Duodenal mucosa (tissue), 2 donors: ENCODE measurements at regions not wholly inside any gene's neighbourhood (a gene's known extent, or its start where the extent isn't known, plus 50 kb on each side); places are given as distances from the start of the nearest gene placed in this dataset.
"Not testable (repeated sequence)": the region's sequence is repeated elsewhere in the genome, so short reads cannot be mapped to it uniquely, and the experiment has no call there.

Experiments
- H3K27ac ChIP-seq: one replicate; pipeline ENCODE4 v1.7.0; 2013; ENCODE audit warnings: low read depth, low read length
- H3K27me3 ChIP-seq, 2 donors: one replicate each; pipeline ENCODE4 v1.7.0; 2013; ENCODE audit warnings: low read length in 2 of 2, control low read depth in 1 of 2; ENCODE audit not compliant: insufficient read depth in 2 of 2, control insufficient read depth in 1 of 2
- H3K36me3 ChIP-seq, 2 donors: one replicate each; pipeline ENCODE4 v1.7.0; 2013; ENCODE audit warnings: low read length in 2 of 2, control low read depth in 1 of 2; ENCODE audit not compliant: insufficient read depth in 2 of 2, control insufficient read depth in 1 of 2
- H3K4me1 ChIP-seq, 2 donors: one replicate each; pipeline ENCODE4 v1.7.0; 2013; ENCODE audit warnings: low read length in 2 of 2, control low read depth in 1 of 2; ENCODE audit not compliant: insufficient read depth in 2 of 2, control insufficient read depth in 1 of 2
- H3K4me3 ChIP-seq, 2 donors: one replicate each; pipeline ENCODE4 v1.7.0; 2013; ENCODE audit warnings: low read length in 2 of 2, low read depth in 1 of 2
- H3K9ac ChIP-seq, 2 donors: one replicate each; pipeline ENCODE4 v1.7.0; 2013; ENCODE audit warnings: low read length in 2 of 2, low read depth in 1 of 2
- H3K9me3 ChIP-seq, 2 donors: one replicate each; pipeline ENCODE4 v1.7.0; 2013; ENCODE audit warnings: low read length in 2 of 2, control low read depth in 1 of 2; ENCODE audit not compliant: control insufficient read depth in 1 of 2

- H3K4me1 ChIP-seq = no peaks in the 10 kb centered on the region
- no peak overlapping the region for H3K9ac ChIP-seq
- H3K27me3 ChIP-seq = no peaks in the 10 kb centered on the region
- H3K4me3 ChIP-seq = no peak overlapping the region
- no peaks in the 10 kb centered on the region for H3K9me3 ChIP-seq
- H3K36me3 ChIP-seq = no peaks in the 10 kb centered on the region
- no peak overlapping the region for H3K27ac ChIP-seq
These were observed 1260.5 kb upstream of the ACVR2A start for GRCh38 chr2:146584316-146584715.

GRCh38 chr2:146579147-146579930 is 1265.5 kb upstream of the ACVR2A start:
- Histone ChIP-seq H3K36me3 (no peaks in the 10 kb centered on the region), H3K9ac (no peak overlapping the region), H3K27ac (no peak overlapping the region), H3K4me3 (no peak overlapping the region), H3K4me1 (no peaks in the 10 kb centered on the region), H3K27me3 (no peaks in the 10 kb centered on the region), H3K9me3 (no peaks in the 10 kb centered on the region)

GRCh38 chr2:146576339-146577111 is 1268.3 kb upstream of the ACVR2A start:
- H3K36me3 ChIP-seq = no peaks in the 10 kb centered on the region
- no peak overlapping the region for H3K27ac ChIP-seq
- no peak overlapping the region for H3K4me3 ChIP-seq
- H3K4me1 ChIP-seq = no peaks in the 10 kb centered on the region
- H3K9me3 ChIP-seq = no peaks in the 10 kb centered on the region
- no peaks in the 10 kb centered on the region for H3K27me3 ChIP-seq
- H3K9ac ChIP-seq = no peak overlapping the region

GRCh38 chr2:146572598-146572997 is 1272.2 kb upstream of the ACVR2A start:
- Histone ChIP-seq H3K4me3 (no peak overlapping the region), H3K36me3 (no peaks in the 10 kb centered on the region), H3K9me3 (no peaks in the 10 kb centered on the region), H3K4me1 (no peaks in the 10 kb centered on the region), H3K27me3 (no peaks in the 10 kb centered on the region), H3K9ac (no peak overlapping the region), H3K27ac (no peak overlapping the region)

- H3K4me3 ChIP-seq = no peak overlapping the region
- H3K27ac ChIP-seq = no peak overlapping the region
- H3K36me3 ChIP-seq = no peaks in the 10 kb centered on the region
- no peaks in the 10 kb centered on the region for H3K9me3 ChIP-seq
- H3K27me3 ChIP-seq = no peaks in the 10 kb centered on the region
- H3K4me1 ChIP-seq = no peaks in the 10 kb centered on the region
- H3K9ac ChIP-seq = no peak overlapping the region
These were observed 1282.8 kb upstream of the ACVR2A start for GRCh38 chr2:146561996-146562395.

GRCh38 chr2:146547236-146547635 is 1297.6 kb upstream of the ACVR2A start:
- no peaks in the 10 kb centered on the region for H3K36me3 ChIP-seq
- H3K4me3 ChIP-seq = no peak overlapping the region
- H3K9me3 ChIP-seq = no peaks in the 10 kb centered on the region
- no peaks in the 10 kb centered on the region for H3K4me1 ChIP-seq
- no peaks in the 10 kb centered on the region for H3K27me3 ChIP-seq
- no peak overlapping the region for H3K9ac ChIP-seq
- no peak overlapping the region for H3K27ac ChIP-seq

GRCh38 chr2:146544701-146545100 is 1300.1 kb upstream of the ACVR2A start:
- Histone ChIP-seq H3K9me3 (no peaks in the 10 kb centered on the region), H3K36me3 (no peaks in the 10 kb centered on the region), H3K9ac (no peak overlapping the region), H3K4me3 (no peak overlapping the region), H3K4me1 (no peaks in the 10 kb centered on the region), H3K27ac (no peak overlapping the region), H3K27me3 (no peaks in the 10 kb centered on the region)

GRCh38 chr2:146541896-146542295 is 1302.9 kb upstream of the ACVR2A start:
- H3K9me3 ChIP-seq = no peaks in the 10 kb centered on the region
- H3K36me3 ChIP-seq = no peaks in the 10 kb centered on the region
- H3K9ac ChIP-seq = no peak overlapping the region
- H3K27me3 ChIP-seq = no peaks in the 10 kb centered on the region
- H3K27ac ChIP-seq = no peak overlapping the region
- H3K4me1 ChIP-seq = no peaks in the 10 kb centered on the region
- no peak overlapping the region for H3K4me3 ChIP-seq

- Histone ChIP-seq H3K27ac (no peak overlapping the region), H3K9ac (no peak overlapping the region), H3K9me3 (no peaks in the 10 kb centered on the region), H3K36me3 (no peaks in the 10 kb centered on the region), H3K4me3 (no peak overlapping the region), H3K4me1 (no peaks in the 10 kb centered on the region), H3K27me3 (no peaks in the 10 kb centered on the region)
These were observed 1304.4 kb upstream of the ACVR2A start for GRCh38 chr2:146540271-146540932.

GRCh38 chr2:146539739-146540138 is 1305.1 kb upstream of the ACVR2A start:
- not testable (repeated sequence) for H3K4me3 ChIP-seq

More at GRCh38 chr2:146539739-146540138, 1305.1 kb upstream of the ACVR2A start:
- not testable (repeated sequence) for H3K27ac ChIP-seq, H3K36me3 ChIP-seq, H3K9ac ChIP-seq, H3K9me3 ChIP-seq, H3K27me3 ChIP-seq, H3K4me1 ChIP-seq
